ENCODE measurements at regions not wholly inside any gene's neighbourhood (a gene's known extent, or its start where the extent isn't known, plus 50 kb on each side); places are given as distances from the start of the nearest gene placed in this dataset.
"Not testable (repeated sequence)": the region's sequence is repeated elsewhere in the genome, so short reads cannot be mapped to it uniquely, and the experiment has no call there.

GRCh38 chr1:201639826-201640225 is 100.9 kb downstream of the NAV1 start:
- no peak for FAIRE-seq

- no peak for FAIRE-seq
These were observed 101.7 kb downstream of the NAV1 start for GRCh38 chr1:201640624-201641023.

- no peak for FAIRE-seq
These were observed 102.8 kb downstream of the NAV1 start for GRCh38 chr1:201641524-201642253.

GRCh38 chr1:201643835-201644104 is 104.8 kb downstream of the NAV1 start:
- FAIRE-seq: no peak

GRCh38 chr1:201644197-201644596 is 105.3 kb downstream of the NAV1 start:
- no peak for FAIRE-seq

GRCh38 chr1:201645000-201645399 is 106.1 kb downstream of the NAV1 start:
- not testable (repeated sequence) for FAIRE-seq

GRCh38 chr1:201645956-201646355 is 107.0 kb downstream of the NAV1 start:
- no peak for FAIRE-seq

GRCh38 chr1:201646411-201647022 is 107.6 kb downstream of the NAV1 start:
- FAIRE-seq: no peak

- no peak for FAIRE-seq
These were observed 108.2 kb downstream of the NAV1 start for GRCh38 chr1:201647094-201647493.

GRCh38 chr1:201647722-201648065 is 108.8 kb downstream of the NAV1 start:
- no peak for FAIRE-seq

GRCh38 chr1:201648066-201648906 is 109.4 kb downstream of the NAV1 start:
- no peak for FAIRE-seq

- FAIRE-seq: no peak
These were observed 110.2 kb downstream of the NAV1 start for GRCh38 chr1:201648907-201649721.

GRCh38 chr1:201649761-201650622 is 111.1 kb downstream of the NAV1 start:
- no peak for FAIRE-seq

GRCh38 chr1:201650623-201650933 is 111.7 kb downstream of the NAV1 start:
- no peak for FAIRE-seq

GRCh38 chr1:201652181-201652580 is 113.3 kb downstream of the NAV1 start:
- no peak for FAIRE-seq

- FAIRE-seq: no peak
These were observed 114.3 kb downstream of the NAV1 start for GRCh38 chr1:201653233-201653632.

GRCh38 chr1:201653883-201654282 is 115.0 kb downstream of the NAV1 start:
- no peak for FAIRE-seq

GRCh38 chr1:201655243-201655642 is 116.3 kb downstream of the NAV1 start:
- FAIRE-seq: no peak

GRCh38 chr1:201655910-201656309 is 117.0 kb downstream of the NAV1 start:
- FAIRE-seq: no peak

- no peak for FAIRE-seq
These were observed 117.5 kb downstream of the NAV1 start for GRCh38 chr1:201656311-201657032.

- FAIRE-seq: no peak
These were observed 120.6 kb downstream of the NAV1 start for GRCh38 chr1:201659572-201659971.
